GM18870 (cell line): ENCODE measurements at regions not wholly inside any gene's neighbourhood (a gene's known extent, or its start where the extent isn't known, plus 50 kb on each side); places are given as distances from the start of the nearest gene placed in this dataset.

ENCODE experiments used
- ATAC-seq: cut with Tn5 transposase; IDR thresholded peaks from one replicate; pipeline ENCODE4 v1.9.1; 2021; ENCODE audit warnings: moderate library complexity; ENCODE audit not compliant: unreplicated experiment

DNA sequence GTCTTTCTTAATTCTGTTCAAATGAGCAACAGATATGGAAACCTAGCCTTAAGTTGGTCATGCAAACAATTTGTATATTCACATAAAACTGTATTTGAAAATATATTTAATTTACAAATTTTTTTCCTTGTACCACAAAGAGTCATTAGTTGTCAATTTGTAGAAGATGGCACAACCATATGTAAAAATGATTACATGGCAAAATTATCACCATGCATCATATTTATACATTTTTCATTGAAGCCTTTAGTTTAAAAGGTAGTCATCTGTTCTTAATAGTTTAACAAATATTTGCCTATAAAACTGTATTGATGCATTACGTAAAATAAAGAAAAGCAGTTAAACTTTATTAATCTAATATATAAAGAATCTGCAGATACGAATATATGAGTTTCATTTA lies 1306.8 kb upstream of the ADGRB3 start:
- ATAC-seq, result no peak

DNA sequence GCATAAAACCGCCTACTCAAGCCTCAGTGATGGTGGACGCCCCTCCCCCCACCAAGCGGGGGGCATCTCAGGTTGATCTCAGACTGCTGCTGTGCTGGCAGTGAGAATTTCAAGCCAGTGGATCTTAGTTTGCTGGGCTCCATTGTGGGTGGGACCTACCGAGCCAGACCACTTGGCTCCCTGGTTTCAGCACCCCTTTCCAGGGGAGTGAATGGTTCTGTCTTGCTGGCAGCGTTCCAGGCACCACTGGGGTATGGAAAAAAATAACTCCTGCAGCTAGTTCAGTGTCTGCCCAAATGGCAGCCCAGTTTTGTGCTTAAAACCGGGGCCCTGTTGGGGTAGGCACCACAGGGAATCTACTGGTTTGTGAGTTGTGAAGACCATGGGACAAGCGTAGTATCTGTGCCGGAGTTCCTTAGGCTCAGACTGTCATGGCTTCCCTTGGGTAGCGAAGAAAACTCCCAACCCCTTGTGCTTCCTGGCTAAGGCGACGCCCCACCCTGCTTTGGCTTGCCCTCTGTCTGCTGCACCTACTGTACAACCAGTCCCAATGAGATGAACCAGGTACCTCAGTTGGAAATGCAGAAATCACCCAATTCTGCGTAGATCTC lies 1334.5 kb upstream of the ADGRB3 start:
- no peak for ATAC-seq

DNA sequence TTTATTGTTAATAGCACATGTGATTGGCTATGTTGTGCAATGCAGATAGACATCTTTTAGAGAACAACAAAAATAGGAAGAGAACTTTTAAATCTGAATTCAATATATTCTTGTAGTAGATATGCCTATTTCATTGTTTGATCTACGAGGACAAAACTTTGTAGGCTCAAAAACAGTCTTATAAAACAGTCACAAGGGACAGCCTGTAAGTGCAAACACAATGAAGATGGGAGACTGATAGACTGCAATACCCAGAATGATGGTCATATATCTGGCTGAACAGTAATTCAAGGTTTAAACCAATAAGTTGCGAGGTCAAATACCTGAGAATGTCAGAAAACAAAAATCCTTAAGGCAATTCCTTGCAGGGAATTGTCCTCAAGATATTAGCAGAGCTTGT lies 1342.9 kb upstream of the ADGRB3 start:
- no peak for ATAC-seq

DNA sequence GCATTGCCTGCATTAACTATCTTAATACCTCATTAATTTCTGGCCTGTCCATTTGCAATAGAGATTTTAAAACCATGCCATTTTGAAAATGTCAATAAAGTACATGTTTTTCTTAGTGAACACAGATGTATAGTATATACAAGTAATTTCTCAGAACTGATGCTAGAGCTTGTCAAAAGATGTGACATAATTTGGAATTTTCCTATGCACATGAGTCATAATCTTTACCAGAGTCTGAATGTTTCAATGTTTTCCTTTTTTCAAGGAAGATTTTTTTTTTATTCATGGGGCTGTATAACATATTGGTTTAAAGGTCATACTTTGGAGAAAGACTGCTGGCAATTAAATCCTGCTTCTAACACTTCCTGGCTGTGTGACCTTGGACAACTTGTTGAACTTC lies 1347.5 kb upstream of the ADGRB3 start:
- no peak for ATAC-seq

DNA sequence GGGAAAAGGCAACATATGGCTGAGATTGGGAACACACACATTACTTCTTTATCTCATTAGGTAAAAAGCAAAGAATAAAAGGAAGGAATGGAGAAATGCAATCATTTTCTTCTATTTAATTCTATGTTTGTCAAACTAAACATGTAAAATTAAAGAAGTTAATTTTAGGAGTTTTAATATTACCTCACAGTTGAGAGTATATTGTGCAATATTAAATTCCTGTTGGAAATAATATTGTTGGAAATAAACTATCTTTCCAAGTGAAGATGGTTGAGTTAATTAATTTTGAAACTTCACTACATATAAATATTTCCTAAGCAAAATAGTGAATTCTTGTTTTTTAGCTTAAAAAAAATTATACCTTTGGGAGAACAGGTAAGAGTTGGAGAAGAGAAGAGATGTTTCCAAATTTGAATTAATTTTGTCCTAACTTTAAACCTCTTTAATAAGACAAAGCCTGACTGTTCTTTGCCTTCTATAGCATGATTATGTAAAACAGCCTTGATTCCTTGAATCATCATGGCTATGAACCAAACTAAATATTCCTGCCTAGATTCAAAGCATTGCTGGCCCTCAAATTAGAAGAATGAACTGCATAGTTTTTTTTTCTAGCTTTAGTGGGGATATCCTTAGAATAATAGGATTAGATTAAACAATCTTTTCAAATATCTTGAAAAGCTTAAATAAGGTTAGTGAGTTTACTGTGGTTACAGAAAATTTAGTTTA lies 1349.1 kb upstream of the ADGRB3 start:
- ATAC-seq, result no peak

DNA sequence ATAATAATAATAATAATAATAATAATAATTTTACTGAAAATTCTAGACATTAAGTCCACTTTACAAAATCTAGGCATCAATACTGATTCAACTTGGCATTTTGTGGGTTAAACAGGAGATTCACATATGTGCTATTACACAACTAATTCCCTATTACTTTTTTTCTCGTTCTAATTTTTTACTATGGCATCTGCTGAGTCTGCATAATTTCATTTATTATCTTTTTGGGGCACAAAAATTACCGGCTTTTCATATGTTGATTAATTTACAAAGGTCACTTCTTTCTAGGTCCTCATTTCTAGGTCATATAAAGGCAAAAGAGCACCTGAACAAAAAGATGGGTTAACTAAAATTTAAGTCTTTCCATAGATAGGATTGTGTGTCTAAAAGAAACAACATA lies 1357.8 kb upstream of the ADGRB3 start:
- ATAC-seq, result no peak

DNA sequence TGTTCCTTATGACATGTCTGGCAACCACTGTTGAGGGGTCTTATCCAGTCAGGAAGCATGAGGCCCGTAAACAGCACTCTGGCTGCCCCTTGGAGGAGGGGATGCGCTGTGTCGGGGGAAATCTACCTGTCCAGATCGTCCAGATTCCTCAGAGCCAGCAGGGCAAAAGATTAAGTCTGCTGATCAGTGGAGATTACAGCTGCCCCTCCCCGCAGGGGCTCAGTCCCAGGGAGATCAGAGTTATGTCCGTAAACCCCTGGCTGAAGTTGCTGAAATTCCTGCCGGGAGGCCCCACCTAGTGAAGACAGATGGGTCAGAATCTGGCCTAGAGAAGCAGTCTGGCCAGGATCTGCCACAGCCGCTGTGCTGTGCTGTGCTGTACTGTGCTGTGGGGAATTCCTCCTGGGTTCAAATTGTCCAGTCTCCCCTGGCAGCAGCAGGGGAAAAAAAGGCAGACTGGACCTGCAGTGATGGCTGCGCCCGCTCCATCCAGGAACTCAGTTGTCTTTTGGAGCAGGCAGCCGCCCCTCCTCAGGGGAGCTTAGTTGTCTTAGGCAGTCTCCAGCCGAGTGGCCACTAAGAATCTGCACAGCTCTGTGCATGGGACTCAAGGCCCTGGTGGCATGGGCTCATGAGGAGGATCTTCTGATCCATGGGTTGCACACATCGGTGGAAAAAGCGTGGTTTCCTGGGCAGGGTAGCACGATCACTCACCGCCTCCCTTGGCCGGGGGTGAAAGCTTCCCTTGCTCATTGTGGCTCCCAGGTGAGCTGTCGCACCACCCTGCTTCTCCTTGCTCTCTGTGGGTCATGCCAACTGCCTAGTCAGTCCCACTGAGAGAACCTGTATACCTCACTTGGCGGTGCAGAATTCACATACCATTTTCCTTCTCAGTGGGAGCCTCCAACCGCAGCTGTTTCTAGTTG lies 1368.8 kb upstream of the ADGRB3 start:
- no peak for ATAC-seq

DNA sequence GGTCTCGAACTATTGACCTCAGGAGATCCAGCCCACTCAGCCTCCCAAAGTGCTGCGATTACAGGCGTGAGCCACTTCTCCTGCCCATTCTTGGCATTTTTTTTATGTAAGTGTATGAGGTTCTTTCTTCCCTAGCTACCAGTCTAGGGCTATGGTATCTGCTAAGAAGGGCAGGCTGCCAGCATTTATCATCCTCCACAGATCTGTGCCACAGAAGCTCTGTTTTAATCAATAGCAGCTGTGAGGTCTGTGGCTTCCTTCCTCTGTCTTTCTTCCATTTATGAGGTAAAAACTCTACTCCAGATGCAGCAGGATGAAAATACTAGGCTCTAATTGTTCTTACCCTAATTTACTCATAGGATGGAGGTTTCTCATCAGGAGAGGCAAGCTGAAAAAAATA lies 1382.4 kb upstream of the ADGRB3 start:
- ATAC-seq, result no peak

DNA sequence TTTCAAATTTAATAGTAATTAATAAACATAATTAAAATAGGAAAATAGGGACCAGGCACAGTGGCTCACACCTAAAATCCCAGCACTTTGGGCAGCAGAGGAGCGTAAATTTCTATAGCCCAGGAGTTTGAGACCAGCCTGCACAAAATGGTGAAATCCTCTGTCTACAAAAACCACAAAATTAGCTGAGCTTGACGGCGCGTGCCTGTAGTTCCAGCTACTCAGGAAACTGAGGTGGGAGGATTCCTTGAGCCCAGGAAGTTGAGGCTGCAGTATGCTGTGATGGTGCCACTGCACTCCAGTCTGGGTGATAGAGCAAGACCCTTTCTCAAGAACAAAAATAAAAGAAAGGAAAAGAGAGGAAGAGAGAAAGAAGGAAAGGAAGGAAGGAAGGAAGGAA lies 1387.0 kb upstream of the ADGRB3 start:
- no peak for ATAC-seq

DNA sequence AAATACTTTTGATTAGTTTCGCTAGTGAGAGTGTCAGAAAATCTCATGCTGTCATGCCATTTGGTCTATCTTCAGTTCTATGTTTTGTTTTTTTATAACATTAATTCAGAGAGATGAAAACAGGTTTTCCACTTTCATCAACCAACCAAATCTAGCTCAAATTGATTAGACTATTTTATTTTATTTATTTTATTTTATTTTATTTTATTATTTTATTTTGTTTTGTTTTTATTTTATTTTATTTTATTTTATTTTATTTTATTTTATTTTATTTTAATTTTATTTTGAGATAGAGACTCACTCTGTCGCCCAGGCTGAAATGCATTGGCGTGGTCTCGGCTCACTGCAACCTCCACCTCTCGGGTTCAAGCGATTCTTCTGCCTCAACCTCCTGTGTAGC lies 1391.0 kb upstream of the ADGRB3 start:
- no peak for ATAC-seq

DNA sequence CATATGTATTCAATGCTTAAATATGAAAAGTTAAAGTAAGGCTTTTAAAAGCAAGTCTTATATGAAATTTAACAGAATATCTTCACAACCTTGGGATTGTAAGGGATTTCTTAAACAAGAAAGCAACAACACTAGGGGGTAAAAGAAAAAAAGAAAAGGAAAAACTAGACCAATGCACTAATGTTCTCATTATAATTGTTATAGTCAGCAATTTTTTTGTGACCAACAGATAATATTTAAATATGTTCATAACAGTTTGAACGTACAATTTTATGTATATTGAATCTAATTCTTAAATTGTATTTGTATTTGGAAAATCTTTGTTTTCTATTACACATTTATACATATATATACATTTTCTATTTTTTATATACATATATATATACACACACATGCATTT lies 1397.8 kb upstream of the ADGRB3 start:
- no peak for ATAC-seq

DNA sequence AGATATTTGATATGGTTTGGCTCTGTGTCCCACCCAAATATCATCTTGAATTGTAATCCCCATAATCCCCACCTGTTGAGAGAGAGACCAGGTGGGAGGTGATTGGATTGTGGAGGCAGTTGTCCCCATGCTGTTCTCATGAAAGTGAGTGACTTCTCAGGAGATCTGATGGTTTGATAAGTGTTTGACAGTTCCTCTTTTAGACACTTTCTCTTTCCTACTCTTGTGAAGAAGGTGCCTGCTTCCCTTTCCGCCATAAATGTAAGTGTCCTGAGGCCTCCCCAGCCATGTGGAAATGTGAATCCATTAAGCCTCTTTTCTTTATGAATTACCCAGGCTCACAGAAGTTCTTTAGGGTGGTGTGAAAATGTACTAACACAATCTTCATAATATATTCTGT lies 1404.0 kb upstream of the ADGRB3 start:
- no peak for ATAC-seq

DNA sequence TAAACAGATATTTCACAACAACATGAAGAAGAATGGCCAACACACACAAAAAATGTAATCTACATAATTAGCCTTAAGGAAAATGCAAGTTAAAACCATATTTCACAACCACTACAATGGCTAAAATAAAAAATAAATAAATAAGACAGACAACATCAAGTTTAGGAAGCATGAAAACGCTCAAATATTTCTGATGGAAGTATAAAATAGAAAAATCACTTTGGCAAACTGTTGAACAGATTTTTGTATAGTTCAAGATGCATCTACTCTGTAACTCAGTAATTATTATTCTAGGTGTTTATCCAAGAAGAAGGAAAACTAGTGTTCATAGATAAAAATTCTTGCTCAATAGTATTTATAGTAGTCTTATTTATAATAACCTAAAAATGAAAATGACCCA lies 1410.1 kb upstream of the ADGRB3 start:
- no peak for ATAC-seq

DNA sequence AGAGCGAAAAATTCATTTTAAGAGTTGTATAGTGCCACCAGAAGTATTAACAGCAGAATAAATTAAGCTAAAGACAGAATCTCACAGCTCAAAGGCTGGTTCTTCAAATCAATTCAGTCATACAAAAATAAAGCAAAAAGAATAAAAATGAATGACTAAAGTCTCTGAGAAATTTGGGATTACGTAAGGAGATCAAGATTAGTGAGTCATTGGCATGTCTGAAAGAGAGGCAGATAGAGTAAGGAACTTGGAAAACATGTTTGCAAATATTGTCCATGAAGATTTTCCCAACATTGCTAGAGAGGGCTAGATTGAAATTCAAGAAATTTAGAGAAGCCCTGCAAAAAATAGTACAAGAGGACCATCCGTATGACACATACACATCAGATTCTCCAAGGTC lies 1413.9 kb upstream of the ADGRB3 start:
- no peak for ATAC-seq

DNA sequence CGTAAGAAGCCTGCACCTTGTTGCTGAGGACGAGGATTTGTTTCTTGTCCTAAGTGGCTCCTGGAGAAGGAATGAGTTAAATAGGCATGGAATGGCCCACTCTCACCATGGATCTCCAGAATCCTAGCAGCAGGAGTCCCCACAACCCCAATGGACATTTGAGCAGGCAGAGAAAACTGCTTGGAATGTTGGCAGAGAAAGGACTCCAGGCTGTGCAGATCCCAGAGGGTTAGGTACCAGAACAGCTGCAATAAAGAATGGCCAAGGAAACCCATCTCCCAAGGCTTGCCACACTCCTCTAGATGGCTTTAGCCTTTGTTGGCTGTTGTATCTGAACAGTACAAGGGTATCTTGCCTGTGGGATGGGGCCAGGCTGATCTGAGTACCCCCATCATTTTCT lies 1415.7 kb upstream of the ADGRB3 start:
- ATAC-seq, result no peak

DNA sequence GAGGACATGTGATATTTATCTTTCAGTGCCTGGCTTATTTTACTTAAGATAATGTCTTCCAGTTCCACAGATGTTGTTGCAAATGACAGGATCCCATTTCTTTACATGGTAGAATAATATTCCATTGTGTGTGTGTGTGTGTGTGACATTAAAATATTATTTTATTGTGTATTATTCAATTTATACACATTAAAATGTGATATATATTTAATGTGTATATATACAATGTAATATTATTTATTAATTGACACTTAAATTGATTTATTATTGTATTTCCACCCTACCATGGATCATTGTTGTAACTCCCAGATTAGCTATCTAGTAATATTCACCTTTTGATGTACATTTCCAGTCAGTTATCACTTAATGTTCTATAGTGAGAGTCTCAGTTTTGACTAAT lies 1422.5 kb upstream of the ADGRB3 start:
- ATAC-seq, result no peak

DNA sequence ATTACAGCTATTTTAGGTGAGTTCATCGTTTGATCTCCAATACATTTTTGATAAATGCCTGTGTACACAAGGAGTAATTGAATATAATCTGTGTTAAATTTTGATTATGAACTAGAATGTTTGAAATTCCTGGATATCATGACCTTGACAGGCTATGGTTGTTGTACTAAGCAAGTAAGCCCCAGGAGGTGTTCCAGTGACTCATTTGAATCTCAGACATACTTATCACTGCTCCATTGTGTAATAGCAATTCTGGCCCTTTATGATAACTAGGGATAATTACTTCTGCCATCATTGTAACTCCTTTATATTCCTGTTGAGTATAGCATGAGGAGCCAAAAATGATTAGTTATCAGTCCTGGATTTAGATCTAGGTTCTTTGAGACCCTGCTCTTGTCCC lies 1424.6 kb upstream of the ADGRB3 start:
- ATAC-seq, result no peak

DNA sequence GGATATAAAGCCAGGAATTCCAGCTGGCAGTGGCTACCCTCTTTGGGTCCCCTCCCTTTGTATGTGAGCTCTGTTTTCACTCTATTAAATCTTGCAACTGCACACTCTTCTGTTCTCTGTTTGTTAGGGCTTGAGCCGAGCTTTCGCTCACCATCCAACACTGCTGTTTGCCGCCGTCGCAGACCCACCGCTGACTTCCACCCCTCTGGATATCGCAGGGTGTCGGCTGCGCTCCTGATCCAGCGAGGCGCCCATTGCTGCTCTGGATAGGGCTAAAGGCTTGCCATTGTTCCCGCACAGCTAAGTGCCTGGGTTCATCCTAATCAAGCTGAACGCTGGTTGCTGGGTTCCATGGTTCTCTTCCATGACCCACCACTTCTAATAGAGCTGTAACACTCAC lies 1433.5 kb upstream of the ADGRB3 start:
- no peak for ATAC-seq

DNA sequence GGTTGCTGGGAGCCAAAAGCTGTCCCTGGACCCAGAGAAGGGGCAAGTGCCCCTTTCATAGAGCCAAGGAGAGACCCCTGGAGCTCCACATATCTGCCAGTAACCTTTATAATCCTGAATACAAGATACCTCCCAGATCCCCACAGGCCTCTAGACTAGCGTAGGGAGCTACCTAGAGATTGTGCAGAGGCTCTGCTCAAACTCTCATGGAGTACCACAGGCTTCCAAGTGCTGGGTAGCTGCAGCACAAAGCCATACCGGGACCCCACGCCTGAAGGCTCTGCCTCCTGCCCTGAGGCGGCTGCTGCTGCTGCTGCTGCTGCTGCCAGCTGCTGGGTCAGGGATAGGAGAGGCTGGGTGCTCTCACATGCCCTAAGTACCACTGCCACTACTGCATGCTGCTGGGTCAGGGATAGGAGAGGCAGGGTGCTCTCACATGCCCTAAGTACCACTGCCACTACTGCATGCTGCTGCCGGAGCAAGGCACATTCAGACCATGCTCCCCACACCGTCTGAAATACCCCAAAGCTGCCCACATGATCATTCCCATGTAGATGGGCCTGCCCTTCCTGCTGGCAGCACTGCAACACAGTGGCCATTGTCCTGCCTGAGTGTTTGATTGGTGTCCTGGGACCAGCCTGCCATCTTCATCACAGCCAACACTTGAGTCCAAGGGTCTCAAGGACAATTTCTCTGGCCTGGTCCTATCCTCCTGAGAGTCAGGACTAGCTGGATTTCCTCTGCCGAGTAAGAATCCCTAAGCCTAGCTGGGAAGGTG lies 1434.3 kb upstream of the ADGRB3 start:
- no peak for ATAC-seq

DNA sequence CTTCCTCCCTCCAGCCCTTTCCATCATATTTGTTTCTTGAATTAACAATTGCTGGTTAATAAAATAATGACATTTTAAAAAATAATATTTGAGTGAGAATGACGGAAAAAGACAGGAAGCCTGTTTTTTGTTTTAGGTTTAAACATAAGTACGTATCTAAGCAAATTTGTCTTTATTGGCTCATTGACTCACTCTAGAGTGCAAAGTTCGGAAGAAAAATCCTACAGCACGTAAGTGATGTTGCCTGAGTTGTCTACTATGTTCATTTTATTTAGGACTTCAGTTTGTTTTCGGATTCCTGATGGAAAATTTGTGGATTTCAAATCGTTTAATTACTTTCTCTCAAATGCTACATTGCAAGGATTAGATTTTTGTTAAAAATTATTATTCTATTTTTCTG lies 1435.7 kb upstream of the ADGRB3 start:
- ATAC-seq, result no peak

DNA sequence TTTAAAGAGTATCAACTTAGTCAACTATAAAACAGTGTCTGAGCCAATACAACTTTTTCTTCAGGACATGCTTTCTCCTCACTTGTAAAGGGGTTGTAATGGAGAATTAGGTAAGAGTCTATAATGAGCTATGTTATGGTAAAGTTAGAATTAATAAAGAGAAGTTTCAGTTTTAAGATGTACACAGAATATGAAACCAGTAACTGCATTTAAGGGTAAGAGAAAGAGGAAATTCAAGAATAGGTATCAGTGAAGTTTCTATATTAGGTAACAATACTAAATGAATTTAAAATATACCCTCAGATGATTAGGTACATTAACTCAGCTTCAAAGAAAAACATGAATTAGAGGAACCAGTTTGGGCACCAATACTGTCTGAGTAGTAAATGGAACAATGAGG lies 1444.3 kb upstream of the ADGRB3 start:
- ATAC-seq, result no peak
